C4-2B (cell line): ENCODE measurements at regions not wholly inside any gene's neighbourhood (a gene's known extent, or its start where the extent isn't known, plus 50 kb on each side); places are given as distances from the start of the nearest gene placed in this dataset.

Experiments used
- ZFX ChIP-seq: fragments of 450-650 bp; IDR thresholded peaks from 2 replicates; pipeline ENCODE4 v1.6.1; 2017
- TF ChIP-seq, protein P1 (sequence below): fragments of 450-650 bp; conservative IDR thresholded peaks from 2 replicates; pipeline ENCODE4 v1.5.1; 2017; ENCODE audit warnings: mild to moderate bottlenecking

DNA sequence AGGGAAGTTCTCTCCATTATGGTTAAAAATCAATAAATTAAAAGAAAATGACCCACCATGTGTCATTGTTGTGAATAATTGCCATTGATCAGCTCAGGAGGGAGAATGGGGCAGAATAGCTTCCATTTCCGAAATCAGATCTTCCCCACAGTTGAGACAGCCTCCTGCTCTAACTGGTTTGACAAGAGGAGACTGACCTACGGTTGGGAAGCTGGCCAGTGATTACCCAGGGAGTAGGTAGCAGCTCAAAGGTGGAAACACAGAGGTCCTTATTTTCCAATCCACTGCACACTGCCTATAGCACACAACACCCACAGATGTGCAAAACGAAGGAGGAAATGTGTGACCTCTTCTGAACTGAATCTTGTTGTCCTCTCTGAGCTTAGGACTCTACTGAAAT lies 69.0 kb upstream of the DAPK1 start:
- TF ChIP-seq, protein P1, sequence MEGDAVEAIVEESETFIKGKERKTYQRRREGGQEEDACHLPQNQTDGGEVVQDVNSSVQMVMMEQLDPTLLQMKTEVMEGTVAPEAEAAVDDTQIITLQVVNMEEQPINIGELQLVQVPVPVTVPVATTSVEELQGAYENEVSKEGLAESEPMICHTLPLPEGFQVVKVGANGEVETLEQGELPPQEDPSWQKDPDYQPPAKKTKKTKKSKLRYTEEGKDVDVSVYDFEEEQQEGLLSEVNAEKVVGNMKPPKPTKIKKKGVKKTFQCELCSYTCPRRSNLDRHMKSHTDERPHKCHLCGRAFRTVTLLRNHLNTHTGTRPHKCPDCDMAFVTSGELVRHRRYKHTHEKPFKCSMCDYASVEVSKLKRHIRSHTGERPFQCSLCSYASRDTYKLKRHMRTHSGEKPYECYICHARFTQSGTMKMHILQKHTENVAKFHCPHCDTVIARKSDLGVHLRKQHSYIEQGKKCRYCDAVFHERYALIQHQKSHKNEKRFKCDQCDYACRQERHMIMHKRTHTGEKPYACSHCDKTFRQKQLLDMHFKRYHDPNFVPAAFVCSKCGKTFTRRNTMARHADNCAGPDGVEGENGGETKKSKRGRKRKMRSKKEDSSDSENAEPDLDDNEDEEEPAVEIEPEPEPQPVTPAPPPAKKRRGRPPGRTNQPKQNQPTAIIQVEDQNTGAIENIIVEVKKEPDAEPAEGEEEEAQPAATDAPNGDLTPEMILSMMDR: no peak
- TF ChIP-seq ZFX: no peak
